ENCODE measurements at regions not wholly inside any gene's neighbourhood (a gene's known extent, or its start where the extent isn't known, plus 50 kb on each side); places are given as distances from the start of the nearest gene placed in this dataset.

- TF ChIP-seq EZH2 (IDR thresholded peaks at IDR 0.05) (no peak), POLR2AphosphoS5 (IDR thresholded peaks at IDR 0.05; ENCODE audit: borderline replicate concordance, low read depth, low read length) (no peak), FOXP2 (optimal IDR thresholded peaks at IDR 0.05; ENCODE audit: control extremely low read depth, extremely low read length, insufficient read depth) (no peak)
Measured at GRCh38 chr3:182149594-182149993, 437.9 kb downstream of the SOX2 start.
